Stimulated activated CD4-positive, alpha-beta T cell treated with anti-CD3 and anti-CD28 coated beads, TNF-alpha, amount 100 ng/mL, for 48 hours (primary cell): ENCODE measurements at regions not wholly inside any gene's neighbourhood (a gene's known extent, or its start where the extent isn't known, plus 50 kb on each side); places are given as distances from the start of the nearest gene placed in this dataset.
A peak's percentile ranks its signal among the peaks of the same experiment; 100 is the strongest.
"Not testable (repeated sequence)": the region's sequence is repeated elsewhere in the genome, so short reads cannot be mapped to it uniquely, and the experiment has no call there.

Source experiments
- DNase-seq, 3 donors: peaks; one replicate each; pipeline ENCODE4 v3.0.0-alpha.2; 2020; ENCODE audit warnings: low read depth in 3 of 3

DNA sequence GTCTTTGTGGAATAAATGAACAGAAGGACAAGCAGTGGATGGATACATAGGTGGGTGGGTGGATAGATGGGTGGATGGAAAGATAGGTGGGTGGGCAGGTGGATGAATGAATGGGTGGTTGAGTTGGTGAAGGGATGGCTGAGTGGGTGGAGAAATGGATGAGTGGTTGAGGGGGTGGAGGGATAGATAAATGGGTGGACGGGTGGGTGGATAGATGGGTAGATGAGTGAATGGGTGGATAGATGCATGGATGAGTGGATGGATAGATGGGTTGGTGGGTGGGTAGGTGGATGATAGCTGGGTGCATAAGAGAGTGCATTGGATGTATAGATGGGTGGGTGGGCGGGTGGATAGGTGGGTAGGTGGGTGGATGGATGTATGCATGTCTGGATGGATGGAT lies 63.5 kb downstream of the UNC93B1 start:
- not testable (repeated sequence) for DNase-seq

DNA sequence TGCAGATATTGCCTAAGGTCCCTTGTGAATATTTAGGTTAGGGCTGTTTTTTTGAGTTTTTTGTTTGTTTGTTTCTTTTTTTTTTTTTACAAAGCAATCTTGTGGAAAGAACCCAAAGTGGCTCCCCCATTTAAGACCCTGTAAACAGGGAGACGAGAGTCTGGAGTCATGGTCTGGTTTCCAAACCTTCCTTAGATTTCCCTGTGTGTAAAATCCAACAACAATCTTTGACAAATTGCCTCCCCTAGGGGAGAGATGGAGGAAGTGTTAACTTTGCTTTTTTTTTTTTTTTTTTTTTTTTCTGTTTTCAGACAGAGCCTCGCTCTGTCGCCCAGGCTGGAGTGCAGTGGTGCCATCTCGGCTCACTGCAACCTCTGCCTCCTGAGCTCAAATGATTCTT lies 64.9 kb downstream of the UNC93B1 start:
- DNase-seq, result not testable (repeated sequence)

DNA sequence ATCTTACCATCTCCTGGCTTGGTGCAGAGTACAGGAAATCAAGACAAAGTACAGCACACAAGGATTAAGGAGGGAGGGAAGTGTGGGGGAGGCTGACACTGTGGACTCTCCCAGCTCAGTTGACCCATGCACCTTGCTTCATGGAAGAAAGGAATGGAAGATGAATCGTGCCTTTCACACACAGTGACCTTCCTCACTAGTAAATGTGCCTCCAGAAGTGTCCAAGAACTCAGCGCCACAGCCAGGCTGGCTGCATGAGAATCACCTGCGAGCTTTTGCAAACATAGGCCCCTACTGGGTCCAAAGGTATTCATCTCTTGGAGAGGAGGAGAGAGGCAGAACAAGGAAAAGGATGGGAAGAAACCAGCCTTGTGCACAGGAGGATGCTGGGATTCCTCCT lies 65.5 kb downstream of the UNC93B1 start:
- not testable (repeated sequence) for DNase-seq

DNA sequence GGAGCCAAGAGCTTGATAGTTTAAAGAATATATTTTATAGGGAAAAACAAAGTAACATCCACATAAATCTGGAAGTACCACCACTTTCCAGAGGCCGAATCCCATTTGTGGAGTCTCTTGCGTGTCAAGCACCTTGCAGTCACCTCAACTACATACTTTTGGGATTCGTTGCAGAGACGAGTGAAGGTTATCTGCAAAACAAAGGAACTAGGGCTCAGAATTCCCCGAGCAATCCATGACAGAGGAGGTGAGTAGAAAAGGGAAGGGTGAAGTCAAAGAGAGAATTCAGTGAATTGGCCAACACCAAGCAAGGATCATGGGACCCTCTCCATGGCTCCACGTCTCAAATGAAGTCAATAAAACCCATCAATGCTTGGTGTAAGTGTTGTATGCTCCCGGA lies 80.3 kb downstream of the UNC93B1 start:
- DNase-seq, result not testable (repeated sequence)

DNA sequence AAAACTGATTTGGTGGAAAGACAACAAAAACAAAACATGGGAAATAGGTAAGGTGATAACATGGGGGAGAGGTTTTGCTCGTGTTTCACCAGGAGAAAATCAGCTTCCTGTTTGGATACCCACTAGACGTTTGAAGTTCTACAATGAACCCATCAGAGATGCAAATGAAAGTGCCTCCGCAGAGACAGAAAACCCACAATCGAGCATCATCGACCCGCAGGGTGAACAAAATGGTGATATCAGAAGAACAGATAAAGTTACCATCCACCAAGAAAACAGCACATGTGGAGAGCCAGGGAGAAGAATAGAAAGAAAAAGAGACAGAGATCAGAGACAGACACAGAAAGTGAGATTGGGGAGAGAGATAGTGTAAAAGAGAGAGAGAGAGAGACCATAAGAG lies 83.4 kb downstream of the UNC93B1 start:
- DNase-seq, result not testable (repeated sequence)

DNA sequence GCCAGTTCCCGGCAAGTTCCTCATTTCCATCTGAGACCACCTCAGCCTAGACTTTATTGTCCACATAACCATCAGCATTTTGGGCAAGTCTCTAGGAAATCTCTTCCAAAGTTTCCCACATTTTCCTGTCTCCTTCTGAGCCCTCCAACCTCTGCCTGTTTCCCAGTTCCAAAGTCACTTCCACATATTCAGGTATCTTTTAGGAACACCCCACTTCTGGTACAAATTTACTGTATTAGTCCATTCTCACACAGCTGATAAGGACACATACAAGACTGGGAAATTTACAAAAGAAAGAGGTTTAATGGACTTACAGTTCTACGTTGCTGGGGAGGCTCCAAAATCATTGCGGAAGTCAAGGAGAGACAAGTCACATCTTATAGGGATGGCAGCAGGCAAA lies 91.7 kb downstream of the UNC93B1 start:
- not testable (repeated sequence) for DNase-seq

DNA sequence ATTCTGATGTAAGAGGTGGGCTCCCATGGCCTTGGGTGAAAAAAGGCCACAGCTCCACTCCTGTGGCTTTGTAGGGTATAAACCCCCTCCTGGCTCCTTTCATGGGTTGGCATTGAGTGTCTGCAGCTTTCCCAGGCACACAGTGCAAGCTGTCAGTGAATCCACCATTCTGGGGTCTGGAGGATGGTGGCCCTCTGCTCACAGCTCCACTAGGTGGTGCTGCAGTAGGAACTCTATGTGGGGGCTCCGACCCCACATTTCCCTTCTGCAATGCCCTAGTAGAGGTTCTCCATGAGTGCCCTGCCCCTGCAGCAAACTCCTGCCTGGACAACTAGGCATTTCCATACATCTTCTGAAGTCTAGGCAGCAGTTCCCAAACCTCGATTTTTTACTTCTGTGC lies 92.7 kb downstream of the UNC93B1 start:
- DNase-seq, result not testable (repeated sequence)

DNA sequence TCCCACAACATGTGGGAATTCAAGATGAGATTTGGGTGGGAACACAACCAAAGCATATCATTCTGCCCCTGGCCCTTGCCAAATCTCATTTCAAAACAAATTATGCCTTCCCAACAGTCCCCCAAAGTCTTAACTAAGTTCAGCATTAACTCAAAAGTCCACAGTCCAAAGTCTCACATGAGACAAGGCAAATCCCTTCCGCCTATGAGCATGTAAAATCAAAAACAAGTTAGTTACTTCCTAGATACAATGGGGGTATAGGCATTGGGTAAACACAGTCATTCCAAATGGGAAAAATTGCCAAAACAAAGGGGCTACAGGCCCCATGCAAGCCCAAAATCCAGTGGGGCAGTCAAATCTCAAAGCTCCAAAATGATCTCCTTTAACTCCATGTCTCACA lies 93.1 kb downstream of the UNC93B1 start:
- DNase-seq, result not testable (repeated sequence)

DNA sequence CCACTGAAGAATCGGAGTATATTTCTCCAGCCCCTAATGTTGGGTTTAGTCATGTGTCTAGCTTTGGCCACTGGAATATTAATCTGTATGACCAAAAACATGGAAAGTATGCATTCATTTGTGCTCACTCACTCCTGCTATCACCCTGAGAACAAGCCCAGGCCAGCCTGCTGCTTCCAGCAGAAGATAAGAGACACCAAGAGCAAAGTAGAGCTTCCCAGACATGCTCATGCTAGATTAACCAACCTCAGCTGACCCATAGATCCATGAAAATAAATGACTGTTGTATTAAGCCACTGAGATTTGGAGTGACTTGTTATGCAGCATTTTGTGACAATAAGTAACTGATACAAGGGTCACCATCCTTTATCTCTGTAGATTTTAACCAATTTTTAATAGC lies 96.9 kb downstream of the UNC93B1 start:
- DNase-seq, result not testable (repeated sequence)

DNA sequence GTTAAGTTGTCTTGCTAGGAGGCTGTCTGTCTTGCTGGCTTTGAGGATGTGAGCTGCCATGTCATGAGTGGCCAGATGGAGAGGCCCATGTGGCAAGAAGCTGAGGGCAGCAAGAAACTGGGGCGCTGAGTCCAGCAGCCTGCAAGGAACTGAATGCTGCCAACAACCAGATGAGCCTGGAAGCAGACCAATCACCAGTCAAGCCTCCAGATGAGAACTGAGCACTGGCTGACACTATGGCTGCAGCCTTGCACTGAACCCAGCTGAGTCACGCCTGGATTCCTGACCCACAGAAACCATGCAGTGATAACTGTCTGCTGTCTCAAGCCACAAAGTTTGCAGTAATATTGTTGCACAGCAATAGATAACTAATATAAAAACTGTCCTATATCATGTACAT lies 104.4 kb downstream of the UNC93B1 start:
- not testable (repeated sequence) for DNase-seq

DNA sequence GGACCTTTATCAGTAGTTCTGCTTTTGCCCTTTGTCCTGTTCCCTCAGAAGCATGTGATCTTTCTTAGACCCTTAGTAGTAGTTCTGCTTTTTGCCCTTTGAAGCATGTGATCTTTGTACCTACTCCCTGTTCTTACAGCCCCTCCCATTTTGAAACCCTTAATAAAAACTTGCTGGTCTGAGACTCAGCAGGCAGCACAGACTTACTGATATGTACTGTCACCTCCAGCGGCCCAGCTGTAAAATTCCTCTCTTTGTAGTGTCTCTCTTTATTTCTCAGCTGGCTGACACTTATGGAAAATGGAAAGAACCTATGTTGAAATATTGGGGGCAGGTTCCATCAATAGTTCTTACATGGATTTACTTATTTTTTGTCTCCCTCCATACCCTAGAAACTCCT lies 110.4 kb downstream of the UNC93B1 start:
- DNase-seq, result not testable (repeated sequence)

DNA sequence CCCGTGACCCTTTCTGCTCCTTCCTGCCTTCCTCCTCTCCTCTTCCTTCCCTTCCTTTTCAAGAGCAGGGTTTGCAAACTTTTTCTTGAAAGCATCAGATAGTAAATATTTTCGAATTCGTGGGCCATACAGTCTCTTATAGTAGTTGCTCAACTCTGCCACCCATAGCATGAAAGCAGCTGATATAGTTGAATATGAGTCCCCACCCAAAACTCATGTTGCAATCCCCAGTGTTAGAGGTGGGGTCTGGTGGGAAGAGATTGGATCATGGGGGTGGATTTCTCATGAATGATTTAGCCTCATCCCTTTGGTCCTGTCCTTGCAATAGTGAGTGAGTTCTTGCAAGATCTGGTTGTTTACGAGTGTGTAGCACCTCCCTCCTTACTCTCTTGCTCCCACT lies 114.3 kb downstream of the UNC93B1 start:
- DNase-seq, result not testable (repeated sequence)

DNA sequence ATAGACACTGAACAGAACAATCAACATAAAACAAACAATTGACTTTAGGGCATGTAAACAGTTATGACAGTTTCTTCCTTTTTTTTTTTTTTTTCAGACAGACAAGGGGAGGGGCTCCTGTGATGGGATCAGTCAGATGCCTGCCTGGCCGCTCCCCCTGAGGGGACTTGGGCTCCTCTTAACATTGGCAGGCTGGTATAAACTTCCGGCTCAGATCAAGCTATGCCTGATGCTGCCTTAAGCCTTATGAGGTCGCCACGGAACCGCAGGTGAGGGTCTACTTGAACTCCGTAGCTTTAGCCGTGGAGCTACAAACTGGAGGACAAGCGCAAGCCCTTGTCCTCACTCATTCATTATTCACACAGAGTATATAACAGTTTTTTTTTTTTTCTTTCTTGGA lies 115.8 kb downstream of the UNC93B1 start:
- DNase-seq, result not testable (repeated sequence)

DNA sequence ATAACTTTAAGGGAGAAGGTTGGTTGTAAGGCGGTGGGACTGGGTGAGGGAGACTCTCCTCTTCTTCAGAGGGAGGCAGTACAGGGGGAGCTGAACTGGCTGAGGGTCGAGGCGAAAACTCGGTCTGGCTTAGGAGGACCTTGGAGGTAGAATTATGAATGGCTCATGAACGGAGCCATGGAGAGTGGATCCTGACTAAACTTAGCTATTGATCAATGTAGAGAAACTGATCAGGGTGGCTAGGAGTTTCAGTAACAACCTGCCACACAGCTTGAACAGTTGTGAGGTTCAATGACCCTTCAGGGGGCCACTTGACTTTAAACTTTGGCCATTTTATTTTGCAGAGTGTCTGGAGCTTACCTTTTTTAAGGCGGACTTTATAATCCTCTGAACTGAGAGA lies 117.2 kb downstream of the UNC93B1 start:
- not testable (repeated sequence) for DNase-seq

DNA sequence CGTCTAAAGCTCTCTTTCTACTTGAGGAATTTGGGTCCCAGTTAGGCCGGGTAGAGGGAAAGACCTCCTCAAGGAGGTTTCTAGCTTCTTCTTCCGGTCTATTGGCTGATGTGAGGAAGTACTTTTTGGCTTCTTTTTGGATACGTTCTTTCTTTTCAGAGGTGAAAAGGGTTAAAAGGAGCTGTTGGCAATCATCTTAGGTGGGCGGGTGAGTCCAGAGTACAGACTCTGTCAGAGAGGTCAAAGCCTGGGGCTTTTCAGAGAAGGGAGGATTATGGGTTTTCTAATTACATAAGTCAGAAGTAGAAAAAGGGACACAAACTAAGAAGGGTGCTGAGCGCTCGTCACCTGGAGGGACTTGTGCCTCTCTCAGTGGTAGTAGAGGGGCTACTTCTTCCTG lies 117.7 kb downstream of the UNC93B1 start:
- not testable (repeated sequence) for DNase-seq

DNA sequence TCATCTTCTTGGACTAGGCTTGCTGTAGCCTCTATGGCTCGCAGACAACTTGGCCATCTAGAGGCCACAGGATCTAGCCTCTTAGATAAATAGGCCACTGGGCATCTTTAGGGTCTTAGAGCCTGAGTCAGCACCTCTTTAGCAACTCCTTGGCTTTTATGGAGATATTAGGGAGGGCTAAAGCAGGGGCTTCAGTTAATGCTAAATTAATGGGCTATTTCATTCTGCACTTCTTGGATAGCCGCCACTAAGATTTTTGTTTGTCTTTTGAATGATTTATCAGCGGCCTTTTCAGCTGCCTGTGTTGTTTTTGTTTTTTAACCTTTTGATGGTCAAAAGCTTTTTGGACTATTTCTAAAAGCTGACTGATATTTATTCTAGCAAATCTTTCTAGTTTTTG lies 118.3 kb downstream of the UNC93B1 start:
- DNase-seq, result not testable (repeated sequence)

DNA sequence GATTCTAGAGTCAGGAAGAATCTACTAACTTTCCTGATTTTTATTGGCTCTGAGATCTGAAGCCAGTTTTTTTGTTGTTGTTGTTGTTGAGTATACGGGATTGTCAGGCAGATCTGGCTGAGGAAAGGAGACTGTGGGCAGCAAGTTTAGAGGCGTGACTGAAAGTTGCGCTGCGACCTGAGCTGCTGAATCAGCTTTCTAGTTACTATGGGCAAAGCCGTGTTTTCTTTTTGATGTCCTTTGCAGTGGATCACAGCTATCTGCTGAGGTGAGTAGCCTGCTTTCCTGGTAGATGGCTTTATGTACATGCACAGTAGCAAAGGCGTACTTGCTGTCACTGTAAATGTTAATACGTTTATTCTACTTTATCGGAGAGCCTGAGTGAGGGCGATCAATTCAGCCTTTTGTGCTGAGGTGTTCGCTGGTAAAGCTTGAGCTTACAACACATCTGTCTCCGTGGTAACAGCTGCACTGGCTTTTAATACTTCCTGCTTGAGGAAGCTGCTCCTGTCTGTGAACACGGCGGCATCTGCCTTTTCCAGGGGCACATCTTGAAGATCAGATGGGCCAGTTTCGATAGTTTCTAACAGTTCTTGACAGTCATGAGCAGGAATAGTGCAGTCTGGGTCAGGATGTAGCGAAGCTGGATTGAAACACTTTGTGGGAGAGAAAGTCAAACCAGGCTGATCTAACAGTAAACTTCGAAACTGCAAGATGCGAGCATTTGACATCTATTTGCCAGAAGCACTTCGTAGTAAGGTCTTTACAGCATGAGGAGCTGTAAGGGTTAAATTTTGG lies 118.9 kb downstream of the UNC93B1 start:
- peak in 1 of 3 donors; percentile 14 for DNase-seq

DNA sequence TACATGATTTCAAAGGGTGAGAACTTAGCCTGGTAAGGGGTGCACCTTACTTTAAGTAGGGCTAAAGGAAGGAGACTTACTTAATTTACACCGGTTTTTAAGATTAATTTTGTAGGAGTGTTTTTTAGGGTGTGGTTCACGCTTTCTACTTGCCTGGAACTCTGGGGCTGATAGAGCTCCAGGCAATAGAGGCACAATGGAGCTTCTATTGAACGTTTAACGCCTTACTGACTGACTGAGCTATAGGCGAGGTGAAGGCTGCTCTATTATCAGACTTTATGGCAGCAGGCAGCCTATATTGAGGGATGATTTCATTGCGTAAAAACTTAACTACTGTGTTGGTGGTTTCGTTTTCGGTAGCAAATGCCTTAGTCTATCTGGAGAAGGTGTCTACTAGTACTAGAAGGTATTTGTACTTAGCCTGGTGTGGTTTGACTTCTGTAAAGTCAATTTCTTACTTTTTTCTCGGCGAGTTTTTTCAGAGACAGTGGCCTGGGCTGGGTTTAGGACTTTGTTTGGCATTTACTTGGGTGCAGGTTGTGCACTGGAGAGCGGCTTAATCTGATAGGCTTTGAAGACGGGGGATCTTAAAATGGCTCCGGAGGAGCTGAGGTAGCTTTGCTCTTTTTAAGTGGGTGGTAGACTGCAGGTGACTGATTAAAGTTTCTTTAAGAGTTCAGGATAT lies 119.7 kb downstream of the UNC93B1 start:
- not testable (repeated sequence) for DNase-seq

DNA sequence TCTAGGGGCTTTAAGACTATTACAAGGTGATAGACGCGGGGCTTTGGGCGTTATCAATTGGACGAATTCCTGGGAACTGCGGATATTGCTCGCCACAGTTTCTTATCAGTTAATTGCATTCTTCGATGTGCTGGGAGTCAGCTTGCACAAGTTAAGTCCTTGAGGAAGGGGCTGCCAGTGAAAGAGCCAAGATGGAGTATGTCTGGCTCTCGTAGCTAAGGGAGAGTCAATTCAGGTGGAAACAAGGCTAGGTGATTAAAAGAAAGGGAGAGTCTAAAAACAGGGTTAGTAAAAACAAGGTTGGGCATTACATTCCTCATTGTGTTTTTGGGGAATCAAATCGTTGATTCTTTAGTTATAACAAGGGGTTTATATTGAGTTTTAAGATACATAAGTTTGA lies 121.6 kb downstream of the UNC93B1 start:
- DNase-seq, result not testable (repeated sequence)

DNA sequence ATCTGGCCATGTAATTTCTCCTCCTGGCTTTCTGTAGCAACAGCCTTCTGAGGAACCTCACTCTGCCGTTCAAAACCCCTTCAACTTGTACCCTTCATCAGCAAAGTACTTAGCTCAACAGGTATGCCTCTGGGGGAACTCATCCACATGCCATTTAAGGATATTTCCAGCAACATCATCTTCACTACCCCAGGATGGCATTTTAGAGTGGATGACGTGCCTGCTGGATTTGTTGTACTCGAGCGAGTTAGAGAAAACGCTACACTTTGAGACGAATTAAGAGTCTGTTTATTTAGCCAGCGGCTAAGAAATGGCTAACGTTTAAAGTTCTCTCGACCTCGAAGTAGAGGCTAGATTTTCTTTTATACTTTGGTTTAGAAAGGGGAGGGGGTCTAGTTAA lies 122.1 kb downstream of the UNC93B1 start:
- not testable (repeated sequence) for DNase-seq

DNA sequence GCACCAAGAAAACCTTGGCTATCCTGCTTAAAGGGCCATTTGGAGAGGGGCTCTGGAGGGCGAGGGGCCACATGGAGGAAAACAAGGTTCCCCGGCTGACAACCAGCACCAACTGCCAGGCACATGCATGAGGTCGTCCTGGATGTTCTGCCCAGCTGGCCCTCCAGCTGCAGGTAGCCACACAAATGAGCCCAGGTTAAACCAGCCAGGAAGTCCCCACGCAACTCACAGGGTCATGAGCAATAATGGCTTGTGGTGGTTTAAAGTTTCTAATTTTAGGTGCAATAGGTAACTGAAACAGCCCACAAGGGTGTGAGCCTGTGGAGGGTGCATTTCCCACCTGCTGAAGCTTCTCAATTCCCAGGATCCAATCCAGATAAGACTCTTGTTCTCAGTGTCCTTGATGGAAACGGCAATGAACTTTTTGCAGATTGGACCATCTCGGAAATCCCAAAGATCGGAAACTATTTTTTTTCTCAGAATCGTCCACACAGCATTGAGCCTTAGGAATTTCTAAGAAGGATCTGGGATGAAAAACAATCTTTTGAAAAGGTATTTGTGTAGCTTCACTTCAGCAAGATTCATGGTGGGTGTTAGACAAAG lies 123.2 kb downstream of the UNC93B1 start:
- DNase-seq, result not testable (repeated sequence)

DNA sequence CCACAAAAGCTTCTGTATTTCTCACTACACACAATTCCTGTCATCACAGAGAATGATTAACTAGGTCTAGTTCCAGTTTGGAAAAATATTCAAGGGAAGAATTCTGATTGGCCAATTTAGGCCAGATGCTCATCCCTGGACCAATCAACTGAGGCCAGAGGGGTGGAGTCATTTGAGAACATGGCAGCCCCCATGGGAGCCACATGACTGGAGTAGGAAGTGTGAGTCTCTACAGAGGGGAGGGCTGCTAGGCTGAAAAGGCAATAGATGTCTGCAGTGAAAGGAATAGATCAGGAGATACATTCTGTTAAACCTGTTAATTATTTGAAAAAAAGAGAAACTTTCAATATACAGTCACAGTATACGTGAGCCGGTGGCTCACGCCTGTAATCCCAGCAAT lies 125.2 kb downstream of the UNC93B1 start:
- peak in 1 of 3 donors; percentile 24 for DNase-seq

DNA sequence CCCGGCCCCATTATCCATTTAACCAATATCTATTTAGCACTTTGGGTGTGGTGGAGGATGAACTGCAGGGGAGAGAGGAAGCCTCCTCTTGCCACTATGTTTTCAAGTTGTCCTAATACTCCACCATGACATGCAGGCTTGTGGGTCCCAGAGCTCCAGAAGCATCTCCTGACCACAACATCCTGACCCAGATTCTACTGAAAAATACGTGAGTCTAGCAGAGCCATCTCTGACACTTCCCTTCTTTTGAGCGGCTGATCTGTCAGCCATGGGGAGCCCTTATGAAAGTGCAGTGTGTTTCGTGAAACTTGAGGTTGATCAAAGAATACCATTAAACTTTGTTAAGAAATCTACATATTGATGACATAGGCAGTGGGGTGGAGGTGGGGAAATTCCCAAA lies 126.6 kb downstream of the UNC93B1 start:
- peak in 1 of 3 donors; percentile 21 for DNase-seq
